ENCODE measurements at regions not wholly inside any gene's neighbourhood (a gene's known extent, or its start where the extent isn't known, plus 50 kb on each side); places are given as distances from the start of the nearest gene placed in this dataset.

GRCh38 chr13:73697166-73697565, 437.0 kb downstream of the KLF12 start:
- no peak overlapping the region for H2BK5ac ChIP-seq (ENCODE audit: low read depth, low read length, poor library complexity, severe bottlenecking)
- no peak overlapping the region for H3K4ac ChIP-seq (ENCODE audit: low read depth in 1 of 2, low read length in 2 of 2)
- no peak overlapping the region for H3K4me2 ChIP-seq (ENCODE audit: low read length, poor library complexity, severe bottlenecking)
- H4K91ac ChIP-seq (ENCODE audit: low read length): no peak overlapping the region
- H3K9ac ChIP-seq (ENCODE audit: low read length): no peak overlapping the region
- H4K8ac ChIP-seq (ENCODE audit: low read length): no peak overlapping the region
- H3K36me3 ChIP-seq (ENCODE audit: control insufficient read depth in 1 of 2, insufficient read depth in 2 of 2, low read depth in 1 of 2, low read length in 2 of 2): peaks cover 11 to 49% of the 10 kb centered on the region in 2 experiments
- no peaks in the 10 kb centered on the region for H3K9me3 ChIP-seq (ENCODE audit: control insufficient read depth, low read length)
- H3K27ac ChIP-seq (ENCODE audit: low read length, poor library complexity, severe bottlenecking): no peak overlapping the region
- H3K18ac ChIP-seq (ENCODE audit: low read depth in 1 of 2, low read length in 2 of 2): no peak overlapping the region
- no peak for DNase-seq
- no peaks in the 10 kb centered on the region for H3K79me1 ChIP-seq (replicated peaks; ENCODE audit: low read length, poor library complexity, severe bottlenecking)
- H3K14ac ChIP-seq (ENCODE audit: low read length in 2 of 2): no peak overlapping the region
- H2BK120ac ChIP-seq (ENCODE audit: low read depth, low read length): no peak overlapping the region
- no peak overlapping the region for H2AK5ac ChIP-seq (ENCODE audit: low read length, severe bottlenecking)
- H3K27me3 ChIP-seq (ENCODE audit: control insufficient read depth in 1 of 2, insufficient read depth in 1 of 2, low read length in 2 of 2): no peaks in the 10 kb centered on the region
- H2BK15ac ChIP-seq (ENCODE audit: low read depth, poor library complexity, severe bottlenecking): no peak overlapping the region
- no peak overlapping the region for H3K23ac ChIP-seq (ENCODE audit: low read length in 2 of 2)
- no peak overlapping the region for H3K4me3 ChIP-seq (ENCODE audit: insufficient read depth in 1 of 2, low read depth in 1 of 2, low read length in 2 of 2)
- no peak overlapping the region for H2BK12ac ChIP-seq (ENCODE audit: low read length in 2 of 2)
- H3K4me1 ChIP-seq (ENCODE audit: control insufficient read depth, insufficient read depth, low read depth, low read length): peaks cover 1% of the 10 kb centered on the region
- no peak overlapping the region for H2AFZ ChIP-seq (ENCODE audit: low read depth, low read length)

GRCh38 chr13:73696713-73697112, 437.5 kb downstream of the KLF12 start:
- no peak overlapping the region for H4K8ac ChIP-seq (ENCODE audit: low read length)
- H2BK12ac ChIP-seq (ENCODE audit: low read length in 2 of 2): no peak overlapping the region
- peaks cover 1% of the 10 kb centered on the region for H3K4me1 ChIP-seq (ENCODE audit: control insufficient read depth, insufficient read depth, low read depth, low read length)
- DNase-seq: no peak
- no peak overlapping the region for H3K27ac ChIP-seq (ENCODE audit: low read length, poor library complexity, severe bottlenecking)
- H3K9me3 ChIP-seq (ENCODE audit: control insufficient read depth, low read length): no peaks in the 10 kb centered on the region
- H2BK15ac ChIP-seq (ENCODE audit: low read depth, poor library complexity, severe bottlenecking): no peak overlapping the region
- no peak overlapping the region for H4K91ac ChIP-seq (ENCODE audit: low read length)
- no peak overlapping the region for H3K9ac ChIP-seq (ENCODE audit: low read length)
- no peak overlapping the region for H3K4me2 ChIP-seq (ENCODE audit: low read length, poor library complexity, severe bottlenecking)
- no peak overlapping the region for H3K14ac ChIP-seq (ENCODE audit: low read length in 2 of 2)
- H3K23ac ChIP-seq (ENCODE audit: low read length in 2 of 2): no peak overlapping the region
- no peak overlapping the region for H2AK5ac ChIP-seq (ENCODE audit: low read length, severe bottlenecking)
- H3K18ac ChIP-seq (ENCODE audit: low read depth in 1 of 2, low read length in 2 of 2): no peak overlapping the region
- H2AFZ ChIP-seq (ENCODE audit: low read depth, low read length): no peak overlapping the region
- no peak overlapping the region for H2BK120ac ChIP-seq (ENCODE audit: low read depth, low read length)
- no peak overlapping the region for H3K4me3 ChIP-seq (ENCODE audit: insufficient read depth in 1 of 2, low read depth in 1 of 2, low read length in 2 of 2)
- H3K79me1 ChIP-seq (replicated peaks; ENCODE audit: low read length, poor library complexity, severe bottlenecking): no peaks in the 10 kb centered on the region
- no peaks in the 10 kb centered on the region for H3K27me3 ChIP-seq (ENCODE audit: control insufficient read depth in 1 of 2, insufficient read depth in 1 of 2, low read length in 2 of 2)
- H2BK5ac ChIP-seq (ENCODE audit: low read depth, low read length, poor library complexity, severe bottlenecking): no peak overlapping the region
- peaks cover 11 to 48% of the 10 kb centered on the region in 2 experiments for H3K36me3 ChIP-seq (ENCODE audit: control insufficient read depth in 1 of 2, insufficient read depth in 2 of 2, low read depth in 1 of 2, low read length in 2 of 2)
- no peak overlapping the region for H3K4ac ChIP-seq (ENCODE audit: low read depth in 1 of 2, low read length in 2 of 2)
- WGBS: 96% methylated on average over 3 of the region's 3 CpGs

GRCh38 chr13:73696271-73696670, 437.9 kb downstream of the KLF12 start:
- no peak overlapping the region for H2BK120ac ChIP-seq (ENCODE audit: low read depth, low read length)
- peaks cover 11 to 51% of the 10 kb centered on the region in 2 experiments for H3K36me3 ChIP-seq (ENCODE audit: control insufficient read depth in 1 of 2, insufficient read depth in 2 of 2, low read depth in 1 of 2, low read length in 2 of 2)
- no peak overlapping the region for H3K23ac ChIP-seq (ENCODE audit: low read length in 2 of 2)
- H2BK12ac ChIP-seq (ENCODE audit: low read length in 2 of 2): no peak overlapping the region
- H3K9me3 ChIP-seq (ENCODE audit: control insufficient read depth, low read length): no peaks in the 10 kb centered on the region
- H3K9ac ChIP-seq (ENCODE audit: low read length): no peak overlapping the region
- 93% methylated on average over 2 of the region's 2 CpGs for WGBS
- H4K8ac ChIP-seq (ENCODE audit: low read length): no peak overlapping the region
- H4K91ac ChIP-seq (ENCODE audit: low read length): no peak overlapping the region
- H2AFZ ChIP-seq (ENCODE audit: low read depth, low read length): no peak overlapping the region
- H3K4me3 ChIP-seq (ENCODE audit: insufficient read depth in 1 of 2, low read depth in 1 of 2, low read length in 2 of 2): no peak overlapping the region
- H3K27me3 ChIP-seq (ENCODE audit: control insufficient read depth in 1 of 2, insufficient read depth in 1 of 2, low read length in 2 of 2): no peaks in the 10 kb centered on the region
- peaks cover 1% of the 10 kb centered on the region for H3K4me1 ChIP-seq (ENCODE audit: control insufficient read depth, insufficient read depth, low read depth, low read length)
- H3K4ac ChIP-seq (ENCODE audit: low read depth in 1 of 2, low read length in 2 of 2): no peak overlapping the region
- no peaks in the 10 kb centered on the region for H3K79me1 ChIP-seq (replicated peaks; ENCODE audit: low read length, poor library complexity, severe bottlenecking)
- H3K27ac ChIP-seq (ENCODE audit: low read length, poor library complexity, severe bottlenecking): no peak overlapping the region
- no peak for DNase-seq
- H3K4me2 ChIP-seq (ENCODE audit: low read length, poor library complexity, severe bottlenecking): no peak overlapping the region
- H3K18ac ChIP-seq (ENCODE audit: low read depth in 1 of 2, low read length in 2 of 2): no peak overlapping the region
- no peak overlapping the region for H2BK5ac ChIP-seq (ENCODE audit: low read depth, low read length, poor library complexity, severe bottlenecking)
- no peak overlapping the region for H2BK15ac ChIP-seq (ENCODE audit: low read depth, poor library complexity, severe bottlenecking)
- H3K14ac ChIP-seq (ENCODE audit: low read length in 2 of 2): no peak overlapping the region
- H2AK5ac ChIP-seq (ENCODE audit: low read length, severe bottlenecking): no peak overlapping the region

- H3K4me2 ChIP-seq (ENCODE audit: low read length, poor library complexity, severe bottlenecking): no peak overlapping the region
- no peak overlapping the region for H3K4ac ChIP-seq (ENCODE audit: low read depth in 1 of 2, low read length in 2 of 2)
- no peak overlapping the region for H2BK12ac ChIP-seq (ENCODE audit: low read length in 2 of 2)
- 98% methylated on average over 14 of the region's 14 CpGs for WGBS
- no peak overlapping the region for H4K91ac ChIP-seq (ENCODE audit: low read length)
- H3K4me3 ChIP-seq (ENCODE audit: insufficient read depth in 1 of 2, low read depth in 1 of 2, low read length in 2 of 2): no peak overlapping the region
- no peak overlapping the region for H3K18ac ChIP-seq (ENCODE audit: low read depth in 1 of 2, low read length in 2 of 2)
- H2AFZ ChIP-seq (ENCODE audit: low read depth, low read length): no peak overlapping the region
- H3K23ac ChIP-seq (ENCODE audit: low read length in 2 of 2): no peak overlapping the region
- no peak overlapping the region for H2BK15ac ChIP-seq (ENCODE audit: low read depth, poor library complexity, severe bottlenecking)
- no peak overlapping the region for H3K9ac ChIP-seq (ENCODE audit: low read length)
- no peak overlapping the region for H3K14ac ChIP-seq (ENCODE audit: low read length in 2 of 2)
- H3K4me1 ChIP-seq (ENCODE audit: control insufficient read depth, insufficient read depth, low read depth, low read length): no peaks in the 10 kb centered on the region
- no peak overlapping the region for H2BK5ac ChIP-seq (ENCODE audit: low read depth, low read length, poor library complexity, severe bottlenecking)
- DNase-seq: no peak
- H2AK5ac ChIP-seq (ENCODE audit: low read length, severe bottlenecking): no peak overlapping the region
- no peaks in the 10 kb centered on the region for H3K79me1 ChIP-seq (replicated peaks; ENCODE audit: low read length, poor library complexity, severe bottlenecking)
- peaks cover 11 to 53% of the 10 kb centered on the region in 2 experiments for H3K36me3 ChIP-seq (ENCODE audit: control insufficient read depth in 1 of 2, insufficient read depth in 2 of 2, low read depth in 1 of 2, low read length in 2 of 2)
- no peak overlapping the region for H4K8ac ChIP-seq (ENCODE audit: low read length)
- H2BK120ac ChIP-seq (ENCODE audit: low read depth, low read length): no peak overlapping the region
- no peaks in the 10 kb centered on the region for H3K27me3 ChIP-seq (ENCODE audit: control insufficient read depth in 1 of 2, insufficient read depth in 1 of 2, low read length in 2 of 2)
- no peaks in the 10 kb centered on the region for H3K9me3 ChIP-seq (ENCODE audit: control insufficient read depth, low read length)
- no peak overlapping the region for H3K27ac ChIP-seq (ENCODE audit: low read length, poor library complexity, severe bottlenecking)
Observed at GRCh38 chr13:73695325-73695724, 438.9 kb downstream of the KLF12 start.

Data from mesenchymal stem cell (in vitro differentiated cells and primary cell).